T-helper 2 cell (primary cell): ENCODE measurements at regions not wholly inside any gene's neighbourhood (a gene's known extent, or its start where the extent isn't known, plus 50 kb on each side); places are given as distances from the start of the nearest gene placed in this dataset.

Experiments used
- DNase-seq, 5 experiments: peaks; one replicate each; pipeline versions ENCODE4 v3.0.0 to v3.0.0-alpha.2; 2012 to 2022

DNA sequence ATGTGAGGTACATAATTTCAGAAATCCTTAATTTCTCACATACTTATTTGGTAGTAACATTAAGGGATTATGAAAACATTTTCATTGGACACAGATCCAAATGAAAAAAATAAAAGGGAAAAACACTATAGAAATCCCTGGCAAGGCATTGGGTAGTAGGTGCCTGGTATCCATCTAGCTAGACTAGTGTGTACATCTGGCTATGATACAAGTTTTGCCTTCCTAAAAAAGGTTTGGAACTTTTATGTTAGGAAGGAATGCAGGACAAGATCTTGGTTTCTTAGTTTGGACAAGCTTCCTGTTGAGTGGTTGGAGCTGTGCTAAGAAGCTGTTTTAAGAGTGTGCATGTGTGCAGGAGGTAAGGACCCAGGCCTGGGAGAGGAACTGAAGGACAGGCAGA is 252.3 kb upstream of the GLI3 start:
- no peak for DNase-seq

DNA sequence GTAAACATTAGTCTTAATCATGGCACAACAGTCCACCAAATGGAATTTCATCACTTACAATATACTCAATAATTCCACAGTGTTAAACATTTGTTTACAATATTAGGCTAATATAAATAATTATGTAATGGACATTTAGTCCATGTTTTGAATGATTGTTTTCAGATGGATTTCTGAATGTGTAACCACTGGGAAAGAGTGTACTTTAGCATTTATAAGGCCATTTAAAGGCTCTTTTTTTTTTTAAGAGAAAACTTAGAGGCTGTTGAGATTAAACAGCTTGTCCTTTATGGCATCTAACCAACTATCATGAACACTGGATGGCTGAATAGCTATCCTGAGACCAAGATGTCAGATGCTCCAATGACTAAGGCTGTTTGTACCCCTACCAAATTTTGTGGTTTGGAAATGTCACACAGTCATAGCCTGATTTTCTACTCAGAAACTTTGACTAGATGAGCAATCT is 248.3 kb upstream of the GLI3 start:
- DNase-seq, result no peak

DNA sequence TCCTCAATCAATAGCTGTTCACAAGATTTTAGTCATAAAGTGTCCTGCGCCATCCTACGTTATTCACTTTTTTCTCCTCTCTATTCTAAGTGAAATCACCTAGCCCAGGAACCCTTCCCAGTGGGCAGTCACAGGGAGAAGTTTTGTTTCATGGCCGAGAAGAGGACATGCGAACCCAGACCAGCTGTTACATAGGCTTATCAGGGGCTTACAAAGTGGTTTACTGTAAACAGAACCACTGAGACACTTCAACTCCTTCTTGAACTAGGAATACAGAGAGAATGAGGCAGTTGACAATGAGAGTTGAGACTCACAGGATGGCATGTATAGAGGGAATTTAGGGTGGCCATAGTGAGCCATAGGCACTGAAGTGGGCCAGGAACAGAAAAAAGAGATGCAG is 246.9 kb upstream of the GLI3 start:
- DNase-seq, result no peak

DNA sequence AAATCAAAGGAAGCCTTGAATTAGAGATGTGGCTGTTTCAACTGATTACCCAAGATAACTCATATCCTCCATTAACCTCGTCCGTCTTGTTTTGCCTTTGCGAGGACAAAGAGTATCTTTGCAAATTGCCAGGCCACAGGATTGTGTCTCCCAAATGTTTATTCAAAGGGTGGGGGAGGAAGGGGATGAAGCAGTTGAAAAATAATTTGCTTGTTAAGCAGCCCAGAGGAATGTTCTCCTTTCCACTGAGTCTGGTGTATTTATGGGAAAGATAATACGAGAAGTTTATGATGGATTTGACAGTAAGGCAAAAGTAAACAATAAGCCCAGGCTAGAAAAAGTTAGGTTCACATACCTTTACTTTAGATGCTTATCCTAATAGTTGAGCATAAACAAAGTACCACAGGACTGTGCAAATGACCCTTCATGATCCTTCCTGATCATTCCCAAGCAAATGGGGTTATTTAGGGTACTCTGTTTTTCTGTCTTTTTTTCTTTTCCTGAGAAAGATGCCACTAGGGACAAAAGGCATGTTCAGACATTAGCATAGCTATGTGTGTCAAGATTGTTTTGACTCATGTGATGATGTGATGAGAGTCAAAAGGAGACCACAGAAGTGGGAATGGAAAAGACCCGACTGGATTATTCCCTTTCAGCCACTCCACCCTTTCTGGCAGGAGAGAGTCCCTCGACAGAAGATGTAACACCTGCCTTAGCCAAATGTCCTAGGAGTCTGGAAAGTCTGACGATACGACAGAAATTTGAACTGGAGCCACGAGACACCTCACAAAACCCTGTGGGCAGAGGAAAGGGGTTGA is 243.0 kb upstream of the GLI3 start:
- DNase-seq, result no peak

DNA sequence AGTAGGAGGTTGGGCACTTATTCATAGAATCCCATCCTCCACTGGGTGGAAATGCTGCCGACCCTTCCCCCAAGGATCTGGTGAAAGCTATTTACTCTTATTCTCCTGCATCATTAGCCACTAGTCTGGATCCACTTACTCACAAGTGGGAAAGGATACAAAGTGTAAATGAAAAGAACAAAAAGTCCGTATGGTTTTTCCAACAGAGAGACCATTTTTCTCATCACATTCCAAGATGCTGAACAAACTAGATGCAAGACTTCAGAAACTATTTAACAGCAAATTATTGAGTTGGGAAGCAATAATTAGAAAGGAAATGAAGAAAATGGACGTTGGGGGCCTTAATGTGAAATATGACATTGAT is 242.4 kb upstream of the GLI3 start:
- no peak for DNase-seq

DNA sequence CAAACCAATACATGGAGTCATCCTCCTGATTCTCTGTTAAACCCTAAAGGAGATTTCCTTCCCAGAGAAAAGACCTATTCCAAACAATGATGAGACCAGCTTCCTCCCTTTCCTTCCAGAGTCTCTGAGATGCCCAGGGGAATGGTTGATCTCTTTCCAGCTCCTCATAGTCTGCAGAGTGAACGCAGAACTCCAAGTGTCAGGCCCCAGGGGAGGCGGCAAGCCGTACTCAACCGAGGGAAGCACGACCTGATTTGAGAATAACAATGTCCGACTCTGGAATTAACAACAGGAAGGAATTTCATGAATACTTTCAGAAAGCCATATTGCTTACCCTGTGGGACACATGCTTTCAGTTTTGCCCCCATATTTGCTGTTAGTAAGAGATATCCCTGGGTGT is 241.7 kb upstream of the GLI3 start:
- no peak for DNase-seq

DNA sequence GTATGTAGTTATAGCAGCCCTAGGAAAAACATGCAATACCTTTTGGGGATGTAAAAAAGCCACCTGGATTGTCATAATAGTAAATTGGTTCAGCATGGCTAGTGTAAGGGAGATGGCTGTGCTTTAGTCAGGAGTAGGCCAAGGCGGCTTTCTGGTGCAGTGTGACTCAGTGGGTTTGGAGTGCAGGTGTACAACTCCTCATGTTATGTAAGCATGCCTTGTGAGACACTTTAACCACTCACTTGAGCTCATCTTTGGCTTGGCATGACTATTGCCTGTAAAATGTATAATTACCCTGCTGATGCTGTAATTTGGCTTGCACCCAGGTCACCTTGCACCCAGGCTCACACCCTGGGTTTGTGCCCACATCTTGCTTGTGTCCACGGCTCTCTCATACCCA is 239.2 kb upstream of the GLI3 start:
- DNase-seq, result no peak

DNA sequence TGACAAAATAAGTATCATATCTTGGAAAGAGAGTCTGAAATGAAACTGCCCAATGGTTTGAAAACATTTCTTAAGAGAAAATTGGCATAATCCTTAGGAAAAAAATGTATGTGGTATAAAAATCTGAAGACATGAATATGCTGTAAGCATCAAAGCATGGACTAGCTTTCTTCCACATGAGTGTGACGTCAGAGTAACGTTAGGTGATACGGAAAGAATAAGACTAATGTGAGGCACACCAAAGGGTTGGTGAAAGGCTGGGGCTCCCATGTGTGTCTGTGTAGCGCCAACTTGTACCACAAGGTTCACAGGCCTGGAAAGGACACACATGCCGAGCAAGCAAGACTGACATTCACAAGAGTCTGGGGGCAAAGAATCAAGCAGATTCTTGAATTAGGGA is 238.1 kb upstream of the GLI3 start:
- no peak for DNase-seq

DNA sequence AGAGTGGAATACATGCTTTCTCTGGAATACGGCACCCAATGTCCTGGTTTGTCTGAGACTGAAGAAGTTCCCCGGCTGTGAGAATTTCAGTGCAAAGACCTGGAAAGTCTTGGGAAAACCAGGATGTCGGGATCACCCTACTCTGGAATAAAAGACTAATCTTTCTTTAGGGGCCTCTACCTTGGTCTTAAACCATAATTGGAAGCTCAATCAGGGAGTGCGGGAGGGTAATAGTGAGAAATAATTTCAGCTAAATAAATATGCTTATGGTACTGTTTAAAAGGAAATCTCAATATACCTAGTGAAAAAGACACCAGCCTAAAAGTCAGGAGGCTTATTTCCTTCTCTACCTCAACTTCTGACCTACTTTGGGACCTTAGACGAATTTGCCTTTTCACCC is 236.1 kb upstream of the GLI3 start:
- no peak for DNase-seq

DNA sequence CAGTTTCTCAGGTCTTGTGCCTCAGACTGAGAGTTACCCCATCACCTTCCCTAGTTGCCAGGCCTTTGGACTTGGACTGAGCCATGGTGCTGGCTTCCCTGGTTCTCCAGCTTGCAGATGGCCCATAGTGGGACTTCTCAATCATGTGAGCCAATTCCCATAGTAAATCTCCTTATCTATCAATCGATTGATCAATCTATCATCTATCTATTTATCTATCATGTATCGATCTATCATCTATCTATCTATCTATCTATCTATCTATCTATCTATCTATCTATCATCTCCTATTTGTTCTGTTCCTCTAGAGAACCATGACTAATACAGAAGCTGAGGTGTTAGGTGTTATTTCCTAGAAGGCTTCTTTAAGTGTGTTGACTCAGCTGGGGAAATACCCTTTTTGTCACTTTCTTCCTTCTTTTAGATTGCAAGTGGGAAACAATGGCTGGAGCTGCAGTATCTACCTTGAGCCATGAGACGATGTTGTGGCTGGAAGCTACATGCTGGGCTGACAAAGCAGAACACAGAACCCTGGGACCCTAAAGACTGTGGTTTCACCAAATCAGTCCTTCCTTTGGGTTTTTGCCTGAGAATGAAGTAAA is 234.7 kb upstream of the GLI3 start:
- DNase-seq, result no peak

DNA sequence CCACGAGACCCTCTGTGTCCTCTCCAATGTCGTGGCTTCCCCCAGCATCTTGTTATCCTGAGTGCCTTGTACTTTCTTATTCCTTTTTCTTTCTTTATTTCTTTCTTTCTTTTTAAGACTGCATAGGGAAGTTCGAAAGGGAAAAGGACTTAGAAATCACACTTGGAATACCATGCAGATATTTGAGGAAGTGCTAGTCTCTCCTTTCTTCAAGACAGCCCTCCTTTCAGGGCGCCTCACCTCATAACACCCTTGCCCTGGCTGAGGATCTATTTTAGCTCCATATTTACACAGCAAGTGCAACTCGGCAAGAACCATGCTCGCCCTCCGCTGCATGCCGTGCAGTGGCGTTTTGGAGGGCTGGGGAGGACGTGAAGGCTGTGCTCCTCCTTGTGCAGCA is 232.3 kb upstream of the GLI3 start:
- no peak for DNase-seq

DNA sequence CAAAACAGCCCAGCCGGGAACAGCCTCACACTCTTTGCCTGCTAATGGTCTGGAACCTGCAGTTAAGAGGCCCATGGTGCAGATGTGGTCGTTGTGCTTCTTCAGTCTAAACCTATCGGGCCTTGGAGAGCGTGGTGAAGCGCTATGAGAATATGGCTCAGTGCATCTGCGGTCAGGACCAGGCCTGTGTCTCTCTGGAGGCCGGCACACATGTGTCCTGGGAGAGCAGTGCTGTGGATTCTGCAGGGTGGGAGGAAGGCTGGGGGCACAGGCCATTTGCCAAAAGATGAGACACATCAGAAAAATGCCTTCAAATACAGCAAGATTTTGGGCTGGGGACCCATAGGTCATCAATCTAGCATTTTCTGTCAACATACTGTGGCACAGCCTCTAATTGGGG is 231.5 kb upstream of the GLI3 start:
- DNase-seq, result no peak

DNA sequence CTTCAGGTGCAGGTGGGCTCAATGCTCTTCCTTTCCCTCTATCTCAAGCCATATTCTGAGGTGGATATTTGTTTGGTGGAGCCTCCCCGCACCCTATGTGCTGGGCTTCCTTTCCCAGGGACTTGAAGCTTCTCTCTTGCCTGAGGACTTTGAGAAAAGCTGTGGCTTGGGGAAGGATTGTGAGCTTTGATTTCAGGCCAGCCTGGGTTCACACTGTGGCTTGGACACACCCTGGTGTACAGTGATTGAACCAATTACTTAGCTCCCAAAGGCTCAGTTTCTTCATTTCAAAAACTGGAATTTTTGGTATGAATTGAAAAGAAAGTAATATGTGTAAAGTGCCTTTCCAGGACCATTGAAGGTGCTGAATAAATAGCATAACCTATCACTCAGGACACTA is 224.5 kb upstream of the GLI3 start:
- DNase-seq, result no peak

DNA sequence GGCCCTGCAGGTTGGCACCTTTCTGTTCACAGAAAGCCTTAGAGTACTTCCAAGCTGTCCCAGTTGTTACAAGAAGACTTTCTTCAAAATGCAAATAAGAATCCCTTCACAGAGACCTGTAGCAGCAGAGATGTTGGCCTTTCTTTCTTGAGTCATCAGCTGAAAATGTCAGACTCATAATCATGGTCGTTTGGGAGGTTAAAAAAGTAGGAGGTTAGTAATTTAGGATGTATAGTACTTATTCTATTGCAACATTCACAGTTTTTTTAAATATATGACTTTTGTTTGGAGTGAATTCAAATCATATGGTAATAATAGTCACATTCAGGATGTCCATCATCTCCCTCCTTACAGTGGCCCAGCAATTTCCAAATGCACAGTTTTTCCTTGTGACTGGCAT is 223.9 kb upstream of the GLI3 start:
- DNase-seq, result no peak

DNA sequence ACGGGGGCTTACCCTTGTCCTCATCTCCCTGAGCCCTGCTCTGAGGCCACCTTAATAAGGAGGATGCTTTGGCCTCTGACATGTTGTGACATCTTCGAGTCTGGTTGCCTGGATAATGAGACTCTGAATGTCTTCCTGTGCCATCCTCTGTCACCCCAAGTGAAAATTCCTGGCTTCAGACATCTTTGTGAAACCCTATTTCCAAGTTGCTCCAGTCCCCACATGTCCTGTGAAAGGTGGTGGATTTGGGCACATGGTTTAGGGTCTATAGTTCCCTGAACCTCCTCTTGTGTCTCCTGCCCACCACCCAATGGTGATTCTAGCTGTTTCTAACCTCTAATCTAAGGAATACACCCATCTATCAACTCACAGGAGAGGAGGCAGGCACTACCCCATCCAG is 223.1 kb upstream of the GLI3 start:
- DNase-seq, result no peak

DNA sequence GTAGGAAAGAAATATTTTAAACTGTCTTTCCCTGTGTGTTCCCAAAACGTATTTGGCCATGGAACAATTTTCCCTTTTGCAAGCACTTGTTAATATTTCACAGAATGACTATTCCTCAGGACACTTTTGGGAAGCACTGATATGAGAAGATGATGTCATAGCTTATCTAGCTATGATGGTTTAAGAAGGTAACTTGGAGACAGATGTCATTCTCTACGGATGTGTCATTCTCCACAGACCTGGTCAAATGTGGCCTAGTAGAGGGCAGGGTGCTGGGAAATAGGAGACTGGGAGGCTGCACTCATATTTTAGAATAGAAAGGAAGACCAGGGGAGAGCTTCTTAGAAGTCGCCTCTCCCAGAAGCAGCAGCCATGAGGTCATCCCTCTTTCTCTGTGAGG is 220.7 kb upstream of the GLI3 start:
- no peak for DNase-seq

DNA sequence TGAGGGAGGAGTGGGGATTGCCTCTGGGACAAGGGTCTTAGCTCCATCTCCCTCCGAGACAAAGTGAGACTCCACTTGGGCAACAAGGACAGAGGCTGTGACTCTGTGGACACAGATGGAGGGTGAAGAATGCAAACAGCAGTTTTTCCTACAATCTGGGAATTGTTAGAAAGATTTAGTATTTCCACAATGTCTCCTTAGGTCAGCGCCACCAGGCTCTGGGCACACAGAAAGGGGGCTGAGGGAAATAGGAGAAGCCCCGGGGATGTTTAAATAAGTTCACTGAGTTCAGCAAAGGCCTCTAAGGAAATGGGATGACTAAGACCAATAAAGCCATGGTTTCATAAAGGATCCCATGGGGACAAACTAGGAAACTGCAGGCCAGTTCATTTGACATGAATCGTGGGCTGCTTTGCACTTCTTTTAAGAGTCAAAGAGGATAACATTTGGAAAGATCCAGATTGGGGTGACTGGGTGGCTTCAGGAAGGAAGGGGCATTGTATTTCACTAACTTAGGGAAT is 219.8 kb upstream of the GLI3 start:
- no peak for DNase-seq

DNA sequence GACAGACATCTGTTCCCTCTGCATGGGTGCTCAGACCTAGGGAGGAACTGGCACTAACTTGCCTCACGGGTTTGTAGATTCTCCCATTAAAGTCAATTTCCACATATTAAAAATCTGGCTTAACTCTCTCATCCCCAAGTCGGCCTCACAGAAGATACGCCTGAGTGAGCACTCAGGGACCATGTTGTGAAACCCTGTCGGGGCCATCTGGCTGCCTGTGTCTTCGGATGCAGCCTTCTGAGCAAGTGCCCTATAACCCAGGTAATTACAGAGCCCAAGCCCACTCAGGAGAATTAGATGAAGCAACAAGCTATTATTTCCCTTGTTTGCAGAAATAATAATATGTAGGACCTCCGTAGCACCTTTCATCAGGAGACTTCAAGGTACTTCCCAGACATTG is 219.3 kb upstream of the GLI3 start:
- DNase-seq, result no peak

DNA sequence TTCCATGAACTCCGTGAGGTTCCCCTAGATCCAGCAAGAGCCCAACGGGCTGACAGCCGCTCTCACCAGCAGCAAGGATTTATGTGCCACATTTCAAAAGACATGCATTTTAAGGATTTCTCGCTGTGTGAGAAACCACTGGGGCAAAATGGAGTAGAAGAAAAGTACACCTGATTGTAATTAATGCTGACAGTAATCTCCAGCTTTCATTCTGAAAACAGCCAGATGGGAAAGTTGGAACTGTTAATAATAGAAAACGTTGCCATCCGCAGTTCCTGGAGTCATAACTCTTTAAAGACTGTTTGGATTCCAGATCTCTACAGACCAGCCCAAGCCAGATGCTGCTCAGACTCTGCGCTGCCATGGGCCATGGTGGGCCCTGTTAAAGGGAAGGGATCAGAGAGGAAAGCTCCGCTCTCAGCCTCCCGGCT is 216.9 kb upstream of the GLI3 start:
- DNase-seq, result no peak

DNA sequence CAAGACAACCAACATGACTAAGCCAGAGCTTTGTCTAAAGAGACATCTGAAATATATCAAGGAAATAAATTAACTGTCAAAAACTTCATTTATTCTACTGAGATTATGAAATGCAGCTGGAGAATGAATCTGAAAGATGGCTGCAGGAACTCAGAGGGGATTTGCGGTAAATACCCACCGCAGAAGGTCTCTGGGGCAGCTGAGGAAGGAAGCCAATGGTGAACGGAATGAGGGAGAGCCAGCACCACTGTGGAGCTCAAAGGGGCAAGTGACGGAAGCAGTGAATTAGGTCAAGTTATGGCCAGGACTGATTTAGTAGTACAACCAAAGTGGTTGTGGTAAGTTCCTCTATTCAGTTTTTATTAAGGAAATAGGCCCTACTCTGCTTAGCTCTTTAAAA is 215.3 kb upstream of the GLI3 start:
- no peak for DNase-seq

DNA sequence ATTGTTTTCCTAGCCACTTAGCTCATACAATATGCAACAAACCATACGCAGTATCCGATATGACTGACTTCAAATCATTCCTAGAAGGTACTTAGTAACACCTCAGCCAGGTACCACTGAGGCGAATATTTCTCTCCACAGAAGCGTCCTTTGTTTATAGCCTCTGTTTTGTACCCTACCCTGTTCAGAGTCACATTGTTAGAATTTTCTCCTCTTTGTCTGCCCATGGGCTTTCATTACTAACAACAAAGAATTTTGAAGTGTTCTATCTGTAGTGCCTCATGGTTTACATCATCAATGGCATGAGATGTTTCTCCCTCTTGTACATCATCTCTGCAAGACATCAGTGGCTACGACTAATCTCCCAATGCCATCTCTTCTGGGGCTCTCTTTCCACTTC is 212.4 kb upstream of the GLI3 start:
- DNase-seq, result no peak

DNA sequence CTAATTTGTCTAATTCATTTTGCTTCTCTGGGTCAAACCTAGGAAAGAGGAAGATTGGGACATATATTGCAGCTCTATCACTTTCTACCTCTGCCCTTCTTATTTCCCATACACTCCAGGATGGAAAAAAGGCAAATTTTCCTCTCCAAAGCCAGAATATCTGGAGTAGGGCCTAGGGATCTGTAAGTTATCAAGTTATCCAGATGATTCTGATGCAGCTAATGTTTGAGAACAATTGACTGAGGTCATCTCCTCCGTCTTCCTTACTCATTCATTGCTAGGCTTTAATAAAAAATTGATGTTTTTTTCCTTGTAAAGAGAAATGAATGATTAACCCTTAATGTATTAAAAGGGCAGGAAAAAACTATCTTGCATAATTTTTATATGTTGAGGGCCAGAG is 211.9 kb upstream of the GLI3 start:
- no peak for DNase-seq

DNA sequence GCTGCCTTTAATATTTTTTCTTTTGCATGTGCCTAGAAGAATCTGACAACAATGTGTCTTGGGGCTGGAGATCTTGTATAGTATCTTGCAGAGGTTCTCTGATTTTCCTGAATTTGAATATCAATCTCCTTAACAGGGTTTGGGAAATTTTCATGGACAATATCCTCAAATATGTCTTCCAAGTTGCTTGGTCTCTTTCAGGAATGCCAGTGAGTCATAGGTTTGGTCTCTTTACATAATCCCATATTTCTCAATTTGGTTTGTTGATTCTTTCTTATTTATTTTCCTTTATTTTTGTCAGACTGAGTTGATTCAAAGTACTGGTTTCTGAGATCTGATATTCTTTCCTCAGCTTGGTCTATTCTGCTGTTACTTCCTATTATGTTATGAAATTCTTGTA is 208.7 kb upstream of the GLI3 start:
- DNase-seq, result no peak

DNA sequence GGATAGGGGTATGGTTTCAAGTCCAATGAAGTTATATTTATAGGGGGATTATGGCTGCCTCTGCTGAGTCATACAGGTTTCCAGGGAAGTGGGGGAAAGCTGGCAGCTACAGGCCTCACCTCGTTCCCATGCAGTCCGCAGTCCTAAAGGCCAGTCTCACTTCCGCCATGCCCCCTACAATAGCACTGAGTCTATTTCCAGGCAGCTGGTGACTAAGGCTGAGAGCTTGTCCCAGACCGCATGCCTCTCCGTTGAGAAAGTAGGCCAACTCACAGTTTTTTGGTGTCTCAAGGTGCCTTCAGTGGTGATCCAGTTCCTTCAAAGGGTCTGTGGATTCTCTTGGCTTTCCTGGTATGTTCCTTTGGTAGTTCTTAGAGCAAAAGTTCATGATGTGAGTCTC is 203.9 kb upstream of the GLI3 start:
- DNase-seq, result no peak

DNA sequence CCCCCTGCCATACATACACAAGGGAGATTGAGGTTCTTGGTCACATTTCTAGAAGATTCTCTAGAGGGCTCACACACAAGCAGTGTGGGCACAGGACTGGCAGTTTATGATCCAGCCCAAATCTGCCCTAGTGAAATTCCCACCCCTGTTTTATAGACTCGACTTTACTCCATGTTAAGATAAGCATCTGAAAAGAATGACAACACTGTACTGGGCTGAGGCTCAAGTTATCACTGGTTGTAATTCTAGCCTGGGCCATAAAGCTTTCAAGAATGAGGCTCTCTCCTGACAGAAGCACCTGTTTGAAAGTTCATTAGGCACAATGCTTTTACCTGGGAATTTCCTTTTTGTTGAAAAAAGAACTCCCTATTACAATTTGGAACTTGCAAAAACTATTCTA is 195.6 kb upstream of the GLI3 start:
- no peak for DNase-seq
